ENCODE measurements at regions not wholly inside any gene's neighbourhood (a gene's known extent, or its start where the extent isn't known, plus 50 kb on each side); places are given as distances from the start of the nearest gene placed in this dataset.
"Not testable (repeated sequence)": the region's sequence is repeated elsewhere in the genome, so short reads cannot be mapped to it uniquely, and the experiment has no call there.

GRCh38 chr5:110316566-110316965, 409.9 kb downstream of the TMEM232 start:
- H3K4me3 ChIP-seq (ENCODE audit: low read length in 2 of 2); H3K36me3 Mint-ChIP-seq; intact Hi-C loops (cut with micrococcal nuclease); H3K4me1 Mint-ChIP-seq; H3K27ac ChIP-seq (ENCODE audit: low read depth, low read length); H3K36me3 ChIP-seq (ENCODE audit: insufficient read depth, low read length); H3K4me3 Mint-ChIP-seq; H3K9me3 ChIP-seq (ENCODE audit: control insufficient read depth in 1 of 2, low read length in 2 of 2); DNase-seq; H3K27ac Mint-ChIP-seq; H3K27me3 ChIP-seq (ENCODE audit: insufficient read depth, low read length); CTCF ChIA-PET (ENCODE audit: partially characterized antibody); H3K9me3 Mint-ChIP-seq; H3K27me3 Mint-ChIP-seq; H3K4me1 ChIP-seq (ENCODE audit: insufficient read depth, low read length); POLR2A ChIA-PET (ENCODE audit: partially characterized antibody): not testable (repeated sequence)

GRCh38 chr5:110321117-110321516, 405.4 kb downstream of the TMEM232 start:
- peaks cover 0 to 3% (median 0%) of the 10 kb centered on the region in 8 donors for H3K9me3 Mint-ChIP-seq
- CTCF ChIA-PET (ENCODE audit: partially characterized antibody): no interaction called here

GRCh38 chr5:110323357-110323756, 403.1 kb downstream of the TMEM232 start:
- Histone ChIP-seq H3K36me3 (ENCODE audit: insufficient read depth, low read length) (no peaks in the 10 kb centered on the region), H3K9me3 (ENCODE audit: control insufficient read depth in 1 of 2, low read length in 2 of 2) (no peaks in the 10 kb centered on the region), H3K4me3 (ENCODE audit: low read length in 2 of 2) (no peak overlapping the region), H3K27ac (ENCODE audit: low read depth, low read length) (no peak overlapping the region), H3K4me1 (ENCODE audit: insufficient read depth, low read length) (no peaks in the 10 kb centered on the region), H3K27me3 (ENCODE audit: insufficient read depth, low read length) (no peaks in the 10 kb centered on the region)
- Mint-ChIP-seq H3K9me3 (no peaks in the 10 kb centered on the region), H3K4me1 (no peaks in the 10 kb centered on the region), H3K4me3 (no peak overlapping the region), H3K27ac (no peak overlapping the region), H3K27me3 (peaks cover 0 to 1% of the 10 kb centered on the region in 2 donors), H3K36me3 (no peaks in the 10 kb centered on the region)
- no peak for DNase-seq
- intact Hi-C loops (cut with micrococcal nuclease): no loop called here
- POLR2A ChIA-PET (ENCODE audit: partially characterized antibody): no interaction called here
- CTCF ChIA-PET (ENCODE audit: partially characterized antibody): no interaction called here

More at GRCh38 chr5:110321117-110321516, 405.4 kb downstream of the TMEM232 start:
- H3K4me3 ChIP-seq (ENCODE audit: low read length in 2 of 2): no peak overlapping the region
- H3K4me1 ChIP-seq (ENCODE audit: insufficient read depth, low read length): no peaks in the 10 kb centered on the region
- Mint-ChIP-seq H3K27me3 (peaks cover 0 to 1% of the 10 kb centered on the region in 2 donors), H3K4me3 (no peak overlapping the region), H3K36me3 (no peaks in the 10 kb centered on the region), H3K27ac (no peak overlapping the region), H3K4me1 (no peaks in the 10 kb centered on the region)
- H3K9me3 ChIP-seq (ENCODE audit: control insufficient read depth in 1 of 2, low read length in 2 of 2): no peaks in the 10 kb centered on the region
- intact Hi-C loops (cut with micrococcal nuclease): no loop called here
- POLR2A ChIA-PET (ENCODE audit: partially characterized antibody): no interaction called here
- H3K27me3 ChIP-seq (ENCODE audit: insufficient read depth, low read length): no peaks in the 10 kb centered on the region
- no peaks in the 10 kb centered on the region for H3K36me3 ChIP-seq (ENCODE audit: insufficient read depth, low read length)
- no peak overlapping the region for H3K27ac ChIP-seq (ENCODE audit: low read depth, low read length)
- no peak for DNase-seq

- no peak overlapping the region for H3K4me3 ChIP-seq (ENCODE audit: low read length in 2 of 2)
- Mint-ChIP-seq H3K4me1 (no peaks in the 10 kb centered on the region), H3K27me3 (peaks cover 0 to 1% of the 10 kb centered on the region in 2 donors), H3K36me3 (no peaks in the 10 kb centered on the region), H3K4me3 (no peak overlapping the region), H3K9me3 (peaks cover 0 to under 1% (median 0%) of the 10 kb centered on the region in 8 donors), H3K27ac (no peak overlapping the region)
- CTCF ChIA-PET (ENCODE audit: partially characterized antibody): no interaction called here
- POLR2A ChIA-PET (ENCODE audit: partially characterized antibody): no interaction called here
- no peak for DNase-seq
- no peaks in the 10 kb centered on the region for H3K9me3 ChIP-seq (ENCODE audit: control insufficient read depth in 1 of 2, low read length in 2 of 2)
- H3K4me1 ChIP-seq (ENCODE audit: insufficient read depth, low read length): no peaks in the 10 kb centered on the region
- no peaks in the 10 kb centered on the region for H3K27me3 ChIP-seq (ENCODE audit: insufficient read depth, low read length)
- no peaks in the 10 kb centered on the region for H3K36me3 ChIP-seq (ENCODE audit: insufficient read depth, low read length)
- intact Hi-C loops (cut with micrococcal nuclease): no loop called here
- H3K27ac ChIP-seq (ENCODE audit: low read depth, low read length): no peak overlapping the region
These were observed 402.6 kb downstream of the TMEM232 start for GRCh38 chr5:110323832-110324231.

- no peaks in the 10 kb centered on the region for H3K36me3 ChIP-seq (ENCODE audit: insufficient read depth, low read length)
- CTCF ChIA-PET (ENCODE audit: partially characterized antibody): no interaction called here
- intact Hi-C loops (cut with micrococcal nuclease): no loop called here
These were observed 401.6 kb downstream of the TMEM232 start for GRCh38 chr5:110324876-110325275.

GRCh38 chr5:110329955-110330525, 396.4 kb downstream of the TMEM232 start:
- Histone ChIP-seq H3K9me3 (ENCODE audit: control insufficient read depth in 1 of 2, low read length in 2 of 2) (no peaks in the 10 kb centered on the region), H3K4me3 (ENCODE audit: low read length in 2 of 2) (no peak overlapping the region), H3K4me1 (ENCODE audit: insufficient read depth, low read length) (no peaks in the 10 kb centered on the region), H3K27me3 (ENCODE audit: insufficient read depth, low read length) (no peaks in the 10 kb centered on the region), H3K27ac (ENCODE audit: low read depth, low read length) (no peak overlapping the region), H3K36me3 (ENCODE audit: insufficient read depth, low read length) (no peaks in the 10 kb centered on the region)
- peaks cover 0 to 2% (median 0%) of the 10 kb centered on the region in 8 donors for H3K9me3 Mint-ChIP-seq
- H3K27me3 Mint-ChIP-seq: peaks cover 1 to 2% of the 10 kb centered on the region in 2 donors
- ChIA-PET CTCF (ENCODE audit: partially characterized antibody) (no interaction called here), POLR2A (ENCODE audit: partially characterized antibody) (no interaction called here)
- H3K27ac Mint-ChIP-seq: no peak overlapping the region
- intact Hi-C loops (cut with micrococcal nuclease): no loop called here
- DNase-seq: no peak
- H3K36me3 Mint-ChIP-seq: no peaks in the 10 kb centered on the region
- H3K4me1 Mint-ChIP-seq: no peaks in the 10 kb centered on the region
- no peak overlapping the region for H3K4me3 Mint-ChIP-seq

More at GRCh38 chr5:110324876-110325275, 401.6 kb downstream of the TMEM232 start:
- no peak overlapping the region for H3K27ac ChIP-seq (ENCODE audit: low read depth, low read length)
- Mint-ChIP-seq H3K27me3 (peaks cover 0 to 1% of the 10 kb centered on the region in 2 donors), H3K4me1 (no peaks in the 10 kb centered on the region), H3K4me3 (no peak overlapping the region), H3K9me3 (peaks cover 0 to 2% (median 0%) of the 10 kb centered on the region in 8 donors), H3K36me3 (no peaks in the 10 kb centered on the region), H3K27ac (no peak overlapping the region)
- no peak for DNase-seq
- no peak overlapping the region for H3K4me3 ChIP-seq (ENCODE audit: low read length in 2 of 2)
- H3K9me3 ChIP-seq (ENCODE audit: control insufficient read depth in 1 of 2, low read length in 2 of 2): no peaks in the 10 kb centered on the region
- H3K4me1 ChIP-seq (ENCODE audit: insufficient read depth, low read length): no peaks in the 10 kb centered on the region
- no peaks in the 10 kb centered on the region for H3K27me3 ChIP-seq (ENCODE audit: insufficient read depth, low read length)
- POLR2A ChIA-PET (ENCODE audit: partially characterized antibody): no interaction called here

GRCh38 chr5:110333384-110333783, 393.1 kb downstream of the TMEM232 start:
- ChIA-PET CTCF (ENCODE audit: partially characterized antibody) (interaction anchor here (1.3 kb wide), 1 partner anchor 645 kb away, joined by 3 read pairs; no protein-coding TSS in a partner anchor), POLR2A (ENCODE audit: partially characterized antibody) (no interaction called here)
- no peaks in the 10 kb centered on the region for H3K4me1 Mint-ChIP-seq
- H3K36me3 Mint-ChIP-seq: no peaks in the 10 kb centered on the region
- no peak overlapping the region for H3K4me3 Mint-ChIP-seq
- no peak for DNase-seq
- no peaks in the 10 kb centered on the region for H3K36me3 ChIP-seq (ENCODE audit: insufficient read depth, low read length)
- H3K9me3 Mint-ChIP-seq: peaks cover 0 to 2% (median 0%) of the 10 kb centered on the region in 8 donors
- H3K4me1 ChIP-seq (ENCODE audit: insufficient read depth, low read length): no peaks in the 10 kb centered on the region
- H3K27ac ChIP-seq (ENCODE audit: low read depth, low read length): no peak overlapping the region
- H3K27me3 Mint-ChIP-seq: peaks cover 2 to 4% of the 10 kb centered on the region in 2 donors
- no peak overlapping the region for H3K27ac Mint-ChIP-seq
- H3K4me3 ChIP-seq (ENCODE audit: low read length in 2 of 2): no peak overlapping the region
- no peaks in the 10 kb centered on the region for H3K9me3 ChIP-seq (ENCODE audit: control insufficient read depth in 1 of 2, low read length in 2 of 2)
- intact Hi-C loops (cut with micrococcal nuclease): no loop called here
- H3K27me3 ChIP-seq (ENCODE audit: insufficient read depth, low read length): no peaks in the 10 kb centered on the region
